TTC549 (cell line): ENCODE measurements at regions not wholly inside any gene's neighbourhood (a gene's known extent, or its start where the extent isn't known, plus 50 kb on each side); places are given as distances from the start of the nearest gene placed in this dataset.

Experiments
- FAIRE-seq: peaks from 2 replicates; lab custom pipeline; 2012; peaks lifted over from hg19 to GRCh38; lab: Jason Lieb, UNC

GRCh38 chr4:52288212-52288855, 237.2 kb downstream of the SPATA18 start:
- FAIRE-seq = no peak

GRCh38 chr4:52290466-52290865, 239.4 kb downstream of the SPATA18 start:
- FAIRE-seq = no peak

- FAIRE-seq = no peak
Observed at GRCh38 chr4:52292245-52292644, 241.1 kb downstream of the SPATA18 start.

GRCh38 chr4:52296341-52296740, 245.2 kb downstream of the SPATA18 start:
- FAIRE-seq = no peak

- FAIRE-seq = no peak
Observed at GRCh38 chr4:52298444-52298843, 247.3 kb downstream of the SPATA18 start.

- FAIRE-seq = no peak
Observed at GRCh38 chr4:52299120-52299519, 248.0 kb downstream of the SPATA18 start.

- no peak for FAIRE-seq
Observed at GRCh38 chr4:52311464-52312125, 260.5 kb downstream of the SPATA18 start.

- no peak for FAIRE-seq
Observed at GRCh38 chr4:52312722-52313121, 261.6 kb downstream of the SPATA18 start.

GRCh38 chr4:52317361-52317879, 266.3 kb downstream of the SPATA18 start:
- no peak for FAIRE-seq

- FAIRE-seq = no peak
Observed at GRCh38 chr4:52317981-52318380, 266.9 kb downstream of the SPATA18 start.

- FAIRE-seq = no peak
Observed at GRCh38 chr4:52329894-52330293, 278.8 kb downstream of the SPATA18 start.

- FAIRE-seq = no peak
Observed at GRCh38 chr4:52343595-52343994, 292.5 kb downstream of the SPATA18 start.

GRCh38 chr4:52350926-52351325, 299.8 kb downstream of the SPATA18 start:
- no peak for FAIRE-seq

GRCh38 chr4:52358366-52358765, 300.7 kb downstream of the USP46 start:
- no peak for FAIRE-seq

- no peak for FAIRE-seq
Observed at GRCh38 chr4:52358883-52359321, 300.2 kb downstream of the USP46 start.

- FAIRE-seq = no peak
Observed at GRCh38 chr4:52366191-52366590, 292.9 kb downstream of the USP46 start.

- FAIRE-seq = no peak
Observed at GRCh38 chr4:52366621-52367020, 292.5 kb downstream of the USP46 start.

- no peak for FAIRE-seq
Observed at GRCh38 chr4:52367282-52367830, 291.7 kb downstream of the USP46 start.

GRCh38 chr4:52368895-52369294, 290.2 kb downstream of the USP46 start:
- FAIRE-seq = no peak

GRCh38 chr4:52369649-52370048, 289.5 kb downstream of the USP46 start:
- no peak for FAIRE-seq

- FAIRE-seq = no peak
Observed at GRCh38 chr4:52370576-52370975, 288.5 kb downstream of the USP46 start.

GRCh38 chr4:52371841-52372240, 287.3 kb downstream of the USP46 start:
- no peak for FAIRE-seq

GRCh38 chr4:52372269-52372668, 286.8 kb downstream of the USP46 start:
- no peak for FAIRE-seq

- no peak for FAIRE-seq
Observed at GRCh38 chr4:52372747-52373146, 286.4 kb downstream of the USP46 start.
